Neuronal stem cell (in vitro differentiated cells): ENCODE measurements at regions not wholly inside any gene's neighbourhood (a gene's known extent, or its start where the extent isn't known, plus 50 kb on each side); places are given as distances from the start of the nearest gene placed in this dataset.

ENCODE experiments used
- DNase-seq: peaks from one replicate; pipeline ENCODE4 v3.0.0-alpha.2; 2013; ENCODE audit warnings: low spot score
- H2AFZ ChIP-seq: one replicate; pipeline ENCODE4 v1.6.1; 2013; ENCODE audit warnings: mild to moderate bottlenecking, low read length, inconsistent platforms
- H2AK5ac ChIP-seq: 2 replicates; pipeline ENCODE4 v1.6.1; 2013; ENCODE audit warnings: low read depth, mild to moderate bottlenecking, inconsistent platforms, low read length, moderate library complexity, mixed read lengths
- H2BK120ac ChIP-seq: 2 replicates; pipeline ENCODE4 v1.6.1; 2013; ENCODE audit warnings: low read depth, mild to moderate bottlenecking, inconsistent platforms, low read length, moderate library complexity, mixed read lengths
- H2BK12ac ChIP-seq: one replicate; pipeline ENCODE4 v1.6.1; 2013; ENCODE audit warnings: low read length, inconsistent platforms
- H2BK15ac ChIP-seq: 2 replicates; pipeline ENCODE4 v1.6.1; 2013; ENCODE audit warnings: mild to moderate bottlenecking, low read length, inconsistent platforms, mixed read lengths
- H2BK5ac ChIP-seq: one replicate; pipeline ENCODE4 v1.6.1; 2013; ENCODE audit warnings: inconsistent platforms, mild to moderate bottlenecking, low read length, moderate library complexity
- H3K14ac ChIP-seq: one replicate; pipeline ENCODE4 v1.6.1; 2013; ENCODE audit warnings: low read length, inconsistent platforms
- H3K18ac ChIP-seq: 2 replicates; pipeline ENCODE4 v1.6.1; 2013; ENCODE audit warnings: low read length, inconsistent platforms
- H3K23ac ChIP-seq: 2 replicates; pipeline ENCODE4 v1.6.1; 2013; ENCODE audit warnings: low read depth, mild to moderate bottlenecking, mixed read lengths, low read length, inconsistent platforms; ENCODE audit not compliant: poor library complexity
- H3K27ac ChIP-seq: replicated peaks from 3 replicates; pipeline ENCODE4 v1.5.1; 2013; ENCODE audit warnings: low read length, inconsistent platforms
- H3K27me3 ChIP-seq, 3 experiments: 2 replicates each; pipeline ENCODE4 v1.6.1; 2013; ENCODE audit warnings: low read length in 3 of 3, mild to moderate bottlenecking in 2 of 3, inconsistent platforms in 1 of 3, low read depth in 1 of 3, mixed read lengths in 1 of 3, moderate library complexity in 1 of 3; ENCODE audit not compliant: control insufficient read depth in 3 of 3, insufficient read depth in 3 of 3
- H3K36me3 ChIP-seq, 2 donors: replicated peaks in 1 of 2; 2 replicates each; pipeline ENCODE4 v1.6.1; 2013; ENCODE audit warnings: low read length in 2 of 2; ENCODE audit not compliant: control insufficient read depth in 2 of 2, insufficient read depth in 2 of 2
- H3K4ac ChIP-seq: 2 replicates; pipeline ENCODE4 v1.6.1; 2013; ENCODE audit warnings: inconsistent platforms, mild to moderate bottlenecking, low read length, moderate library complexity
- H3K4me1 ChIP-seq, 2 donors: 1 replicate in 1 of 2; 2 replicates in 1 of 2; pipeline ENCODE4 v1.6.1; 2013; ENCODE audit warnings: low read length in 2 of 2, low read depth in 1 of 2; ENCODE audit not compliant: control insufficient read depth in 2 of 2, insufficient read depth in 1 of 2
- H3K4me2 ChIP-seq: one replicate; pipeline ENCODE4 v1.6.1; 2013; ENCODE audit warnings: mild to moderate bottlenecking, low read length, inconsistent platforms; ENCODE audit not compliant: insufficient read depth, poor library complexity, severe bottlenecking
- H3K4me3 ChIP-seq, 2 donors: 2 replicates each; pipeline ENCODE4 v1.5.1; 2013; ENCODE audit warnings: low read length in 2 of 2, mild to moderate bottlenecking in 2 of 2, inconsistent platforms in 1 of 2, moderate library complexity in 1 of 2
- H3K79me1 ChIP-seq: one replicate; pipeline ENCODE4 v1.6.1; 2013; ENCODE audit warnings: low read depth, mild to moderate bottlenecking, inconsistent platforms, low read length, moderate library complexity
- H3K9ac ChIP-seq: one replicate; pipeline ENCODE4 v1.6.1; 2013; ENCODE audit warnings: mild to moderate bottlenecking, low read depth, low read length, inconsistent platforms; ENCODE audit not compliant: poor library complexity
- H3K9me3 ChIP-seq, 2 donors: replicated peaks in 1 of 2; 2 replicates each; pipeline versions ENCODE3 to v1.6.1; 2013; ENCODE audit warnings: low read length in 2 of 2, mild to moderate bottlenecking in 2 of 2, inconsistent platforms in 1 of 2, low read depth in 1 of 2, mixed read lengths in 1 of 2, moderate library complexity in 1 of 2; ENCODE audit not compliant: control insufficient read depth in 2 of 2, insufficient read depth in 1 of 2
- H4K8ac ChIP-seq: one replicate; pipeline ENCODE4 v1.6.1; 2013; ENCODE audit warnings: low read depth, mild to moderate bottlenecking, inconsistent platforms, low read length, moderate library complexity
- H4K91ac ChIP-seq: one replicate; pipeline ENCODE4 v1.6.1; 2013; ENCODE audit warnings: low read length, low read depth, mild to moderate bottlenecking, inconsistent platforms; ENCODE audit not compliant: poor library complexity
- WGBS, 2 donors: extraction: QIAGEN DNeasy Blood & Tissue Kit; methylation state at CpG; one replicate each; pipeline ENCODE4 v1.1.7; 2013; ENCODE audit warnings: missing lambda C conversion rate in 2 of 2, mixed read lengths in 1 of 2; ENCODE audit not compliant: insufficient read length in 2 of 2, insufficient replicate concordance in 1 of 2; ENCODE audit errors: extremely low coverage in 2 of 2; 5-methylcytosine and 5-hydroxymethylcytosine counted together

GRCh38 chr21:43308815-43309283, 118.1 kb downstream of the SIK1 start:
- H4K91ac ChIP-seq: no peak overlapping the region
- no peak overlapping the region for H3K18ac ChIP-seq
- no peak for DNase-seq
- no peak overlapping the region for H3K4ac ChIP-seq
- H2BK12ac ChIP-seq: peak overlapping the region; percentile 79
- peak overlapping the region in 1 of 2 donors; percentile 3 for H3K4me3 ChIP-seq
- no peak overlapping the region for H2BK15ac ChIP-seq
- H2BK5ac ChIP-seq: no peak overlapping the region
- H2AFZ ChIP-seq: no peak overlapping the region
- H2BK120ac ChIP-seq: no peak overlapping the region
- peaks cover 5% of the 10 kb centered on the region in 2 donors for H3K4me1 ChIP-seq
- no peaks in the 10 kb centered on the region for H3K27me3 ChIP-seq
- H3K27ac ChIP-seq: no peak overlapping the region
- H4K8ac ChIP-seq: no peak overlapping the region
- no peak overlapping the region for H2AK5ac ChIP-seq
- no peak overlapping the region for H3K4me2 ChIP-seq
- peaks cover 0 to 2% of the 10 kb centered on the region in 2 donors for H3K9me3 ChIP-seq
- no peak overlapping the region for H3K23ac ChIP-seq
- no peak overlapping the region for H3K14ac ChIP-seq
- WGBS, 2 donors: no CpG with 5 or more reads among the region's 10 CpGs
- H3K79me1 ChIP-seq: no peaks in the 10 kb centered on the region
- no peak overlapping the region for H3K9ac ChIP-seq
- H3K36me3 ChIP-seq: no peaks in the 10 kb centered on the region

- no peak for DNase-seq
- no peak overlapping the region for H3K14ac ChIP-seq
- H3K18ac ChIP-seq: peak overlapping the region; percentile 89
- H3K36me3 ChIP-seq: no peaks in the 10 kb centered on the region
- H3K9me3 ChIP-seq: peaks cover 0 to 2% of the 10 kb centered on the region in 2 donors
- H3K27ac ChIP-seq: no peak overlapping the region
- peak overlapping the region; percentile 55 for H2BK15ac ChIP-seq
- no peak overlapping the region for H3K9ac ChIP-seq
- no peaks in the 10 kb centered on the region for H3K79me1 ChIP-seq
- H3K4me2 ChIP-seq: peak overlapping the region; percentile 18
- peak overlapping the region; percentile 86 for H2AK5ac ChIP-seq
- H3K23ac ChIP-seq: no peak overlapping the region
- H2AFZ ChIP-seq: no peak overlapping the region
- no peak overlapping the region for H4K8ac ChIP-seq
- no CpG with 5 or more reads among the region's 13 CpGs for WGBS, 2 donors
- H2BK5ac ChIP-seq: peak overlapping the region; percentile 53
- H3K4ac ChIP-seq: no peak overlapping the region
- peak overlapping the region; percentile 43 for H4K91ac ChIP-seq
- H3K27me3 ChIP-seq: no peaks in the 10 kb centered on the region
- no peak overlapping the region for H3K4me3 ChIP-seq
- peaks cover 4 to 5% of the 10 kb centered on the region in 2 donors for H3K4me1 ChIP-seq
- H2BK120ac ChIP-seq: peak overlapping the region; percentile 28
- H2BK12ac ChIP-seq: no peak overlapping the region
Measured at GRCh38 chr21:43308101-43308814, 118.7 kb downstream of the SIK1 start.

- Histone ChIP-seq H3K18ac (no peak overlapping the region), H3K4me3 (no peak overlapping the region), H2BK12ac (no peak overlapping the region), H2AFZ (no peak overlapping the region), H3K4ac (no peak overlapping the region), H3K14ac (no peak overlapping the region), H3K27me3 (no peaks in the 10 kb centered on the region), H2BK5ac (peak overlapping the region; percentile 53), H4K91ac (peak overlapping the region; percentile 43), H3K79me1 (no peaks in the 10 kb centered on the region), H3K9me3 (peaks cover 0 to 2% of the 10 kb centered on the region in 2 donors), H3K4me2 (no peak overlapping the region), H2BK15ac (peak overlapping the region; percentile 55), H3K36me3 (no peaks in the 10 kb centered on the region), H3K4me1 (peaks cover under 1 to 2% of the 10 kb centered on the region in 2 donors), H2AK5ac (peak overlapping the region; percentile 86), H4K8ac (no peak overlapping the region), H3K9ac (no peak overlapping the region), H3K23ac (no peak overlapping the region), H3K27ac (no peak overlapping the region), H2BK120ac (peak overlapping the region; percentile 28)
- DNase-seq: no peak
- no CpG with 5 or more reads among the region's 7 CpGs for WGBS, 2 donors
Measured at GRCh38 chr21:43307677-43308070, 119.3 kb downstream of the SIK1 start.

- peak overlapping the region; percentile 10 for H3K23ac ChIP-seq
- no peak overlapping the region for H3K4ac ChIP-seq
- DNase-seq: no peak
- no peak overlapping the region for H3K14ac ChIP-seq
- WGBS, 2 donors: no CpG with 5 or more reads among the region's 24 CpGs
- H3K36me3 ChIP-seq: no peaks in the 10 kb centered on the region
- H2AK5ac ChIP-seq: peak overlapping the region; percentile 56
- peaks cover 0 to 2% of the 10 kb centered on the region in 2 donors for H3K9me3 ChIP-seq
- peak overlapping the region; percentile 8 for H2BK120ac ChIP-seq
- H4K8ac ChIP-seq: no peak overlapping the region
- no peaks in the 10 kb centered on the region for H3K4me1 ChIP-seq
- no peaks in the 10 kb centered on the region for H3K27me3 ChIP-seq
- no peak overlapping the region for H4K91ac ChIP-seq
- no peak overlapping the region for H3K27ac ChIP-seq
- no peaks in the 10 kb centered on the region for H3K79me1 ChIP-seq
- peak overlapping the region; percentile 53 for H2BK5ac ChIP-seq
- H2BK12ac ChIP-seq: peak overlapping the region; percentile 84
- H3K4me2 ChIP-seq: no peak overlapping the region
- no peak overlapping the region for H2AFZ ChIP-seq
- no peak overlapping the region for H3K9ac ChIP-seq
- H3K18ac ChIP-seq: no peak overlapping the region
- H3K4me3 ChIP-seq: no peak overlapping the region
- peak overlapping the region; percentile 3 for H2BK15ac ChIP-seq
Measured at GRCh38 chr21:43306911-43307676, 119.8 kb downstream of the SIK1 start.
